OCI-LY3 (cell line): ENCODE measurements at regions not wholly inside any gene's neighbourhood (a gene's known extent, or its start where the extent isn't known, plus 50 kb on each side); places are given as distances from the start of the nearest gene placed in this dataset.
A peak's percentile ranks its signal among the peaks of the same experiment; 100 is the strongest.

Source experiments
- H2AFZ ChIP-seq: fragments of 200-600, 300-600 bp; shearing (Covaris generic); 2 replicates; pipeline ENCODE4 v1.6.0; 2014; ENCODE audit warnings: antibody characterized with exemption, low read depth, low read length
- H3K27ac ChIP-seq: fragments of 200-600, 300-600 bp; sonication (generic); 2 replicates; pipeline ENCODE4 v1.5.1; 2014; ENCODE audit warnings: mild to moderate bottlenecking, low read length, moderate library complexity, mixed read lengths
- H3K27me3 ChIP-seq: fragments of 200-600, 300-600 bp; sonication (generic); 2 replicates; pipeline ENCODE4 v1.6.1; 2014; ENCODE audit warnings: low read depth, low read length, mixed read lengths
- H3K36me3 ChIP-seq: fragments of 200-600, 300-600 bp; sonication (generic); replicated peaks from 2 replicates; pipeline ENCODE3; 2014; ENCODE audit warnings: low read depth, low read length, mixed read lengths
- H3K4me1 ChIP-seq: fragments of 300-600, 200-600 bp; sonication (generic); 2 replicates; pipeline ENCODE4 v1.6.1; 2014; ENCODE audit warnings: low read length, mixed read lengths
- H3K4me2 ChIP-seq: fragments of 200-600, 300-600 bp; sonication (generic); 2 replicates; pipeline ENCODE4 v1.6.1; 2014; ENCODE audit warnings: low read length, mixed read lengths
- H3K4me3 ChIP-seq: fragments of 300-600, 200-600 bp; sonication (generic); 2 replicates; pipeline ENCODE4 v1.5.1; 2014; ENCODE audit warnings: antibody characterized with exemption, mild to moderate bottlenecking, low read length, moderate library complexity
- H3K79me2 ChIP-seq: fragments of 300-600, 200-600 bp; shearing (Covaris generic); 2 replicates; pipeline ENCODE4 v1.6.1; 2014; ENCODE audit warnings: mild to moderate bottlenecking, low read length, mixed read lengths
- H3K9ac ChIP-seq: fragments of 300-600, 200-600 bp; shearing (Covaris generic); 2 replicates; pipeline ENCODE4 v1.6.0; 2014; ENCODE audit warnings: mild to moderate bottlenecking, low read length, moderate library complexity
- H3K9me3 ChIP-seq: fragments of 200-600, 300-600 bp; shearing (Covaris generic); 2 replicates; pipeline ENCODE4 v1.6.1; 2014; ENCODE audit warnings: low read length, mixed read lengths; ENCODE audit not compliant: insufficient read depth
- H4K20me1 ChIP-seq: fragments of 200-600, 300-600 bp; sonication (generic); 2 replicates; pipeline ENCODE4 v1.6.1; 2016; ENCODE audit warnings: low read length, mixed read lengths; ENCODE audit not compliant: insufficient read depth
- CTCF ChIP-seq: fragments of 200-600, 300-600 bp; sonication (generic); IDR thresholded peaks from 2 replicates; pipeline ENCODE4 v1.5.1; 2014; ENCODE audit warnings: antibody characterized with exemption, low read length, low read depth
- EZH2phosphoT487 ChIP-seq: fragments of 200-600 bp; shearing (Covaris generic); IDR thresholded peaks from 2 replicates; pipeline ENCODE4 v1.6.1; 2018; ENCODE audit warnings: antibody characterized with exemption, mixed run types, low read depth

- no peaks in the 10 kb centered on the region for H3K36me3 ChIP-seq
- no peaks in the 10 kb centered on the region for H4K20me1 ChIP-seq
- TF ChIP-seq EZH2phosphoT487 (no peak), CTCF (no peak)
- no peaks in the 10 kb centered on the region for H3K79me2 ChIP-seq
- H3K4me1 ChIP-seq: peaks cover 17% of the 10 kb centered on the region
- H2AFZ ChIP-seq: no peak overlapping the region
- H3K9me3 ChIP-seq: no peaks in the 10 kb centered on the region
- H3K9ac ChIP-seq: no peak overlapping the region
- H3K27ac ChIP-seq: no peak overlapping the region
- H3K4me2 ChIP-seq: no peak overlapping the region
- no peak overlapping the region for H3K4me3 ChIP-seq
- peaks cover 3% of the 10 kb centered on the region; the same call in 1 of the 2 replicates for H3K27me3 ChIP-seq
Measured at GRCh38 chr19:28218728-28219127, 994.2 kb downstream of the UQCRFS1 start.

- peak; percentile 61 for TF ChIP-seq CTCF
- no peak for TF ChIP-seq EZH2phosphoT487
- no peaks in the 10 kb centered on the region for H4K20me1 ChIP-seq
- H3K4me1 ChIP-seq: peaks cover 17% of the 10 kb centered on the region
- no peaks in the 10 kb centered on the region for H3K36me3 ChIP-seq
- no peaks in the 10 kb centered on the region for H3K79me2 ChIP-seq
- H2AFZ ChIP-seq: no peak overlapping the region
- no peaks in the 10 kb centered on the region for H3K27me3 ChIP-seq
- H3K9ac ChIP-seq: no peak overlapping the region
- H3K4me2 ChIP-seq: no peak overlapping the region
- no peak overlapping the region for H3K27ac ChIP-seq
- no peak overlapping the region for H3K4me3 ChIP-seq
- no peaks in the 10 kb centered on the region for H3K9me3 ChIP-seq
Measured at GRCh38 chr19:28217022-28217421, 995.9 kb downstream of the UQCRFS1 start.

GRCh38 chr19:28213470-28214082 lies 999.4 kb downstream of the UQCRFS1 start:
- no peaks in the 10 kb centered on the region for H3K4me1 ChIP-seq
- H3K9ac ChIP-seq: no peak overlapping the region
- H3K27me3 ChIP-seq: no peaks in the 10 kb centered on the region
- no peak overlapping the region for H3K27ac ChIP-seq
- H2AFZ ChIP-seq: no peak overlapping the region
- no peak overlapping the region for H3K4me2 ChIP-seq
- no peak for TF ChIP-seq EZH2phosphoT487
- TF ChIP-seq CTCF: no peak
- no peaks in the 10 kb centered on the region for H3K9me3 ChIP-seq
- no peaks in the 10 kb centered on the region for H3K36me3 ChIP-seq
- no peaks in the 10 kb centered on the region for H3K79me2 ChIP-seq
- H4K20me1 ChIP-seq: no peaks in the 10 kb centered on the region
- H3K4me3 ChIP-seq: no peak overlapping the region

GRCh38 chr19:28210886-28211285 lies 1002.1 kb downstream of the UQCRFS1 start:
- Histone ChIP-seq H3K36me3 (no peaks in the 10 kb centered on the region), H3K27me3 (no peaks in the 10 kb centered on the region), H3K4me3 (no peak overlapping the region), H3K27ac (no peak overlapping the region), H3K9me3 (no peaks in the 10 kb centered on the region), H2AFZ (no peak overlapping the region), H3K79me2 (no peaks in the 10 kb centered on the region), H4K20me1 (no peaks in the 10 kb centered on the region), H3K4me2 (no peak overlapping the region), H3K4me1 (no peaks in the 10 kb centered on the region), H3K9ac (no peak overlapping the region)
- TF ChIP-seq EZH2phosphoT487 (no peak), CTCF (no peak)
